ENCODE measurements at regions not wholly inside any gene's neighbourhood (a gene's known extent, or its start where the extent isn't known, plus 50 kb on each side); places are given as distances from the start of the nearest gene placed in this dataset.

- TF ChIP-seq EZH2 (IDR thresholded peaks at IDR 0.05; ENCODE audit: low read depth, low read length, severe bottlenecking): no peak
- no peak for TF ChIP-seq NANOG (IDR thresholded peaks at IDR 0.05; ENCODE audit: insufficient read depth, low read depth, low read length, poor library complexity, severe bottlenecking)
- no peak for TF ChIP-seq MAX (IDR thresholded peaks at IDR 0.05)
- no peak for TF ChIP-seq SIX5 (IDR thresholded peaks at IDR 0.05; ENCODE audit: low read depth, low read length)
- TF ChIP-seq TAF7 (optimal IDR thresholded peaks at IDR 0.05; ENCODE audit: borderline replicate concordance, low read depth, low read length): no peak
Measured at GRCh38 chr3:40877631-40878463, 321.5 kb upstream of the CTNNB1 start (continued).
